Right kidney (tissue), 1 donor: ENCODE measurements at regions not wholly inside any gene's neighbourhood (a gene's known extent, or its start where the extent isn't known, plus 50 kb on each side); places are given as distances from the start of the nearest gene placed in this dataset.
"Not testable (repeated sequence)": the region's sequence is repeated elsewhere in the genome, so short reads cannot be mapped to it uniquely, and the experiment has no call there.

Experiments
- DNase-seq: peaks from one replicate; pipeline ENCODE4 v3.0.0-alpha.2; 2016

DNA sequence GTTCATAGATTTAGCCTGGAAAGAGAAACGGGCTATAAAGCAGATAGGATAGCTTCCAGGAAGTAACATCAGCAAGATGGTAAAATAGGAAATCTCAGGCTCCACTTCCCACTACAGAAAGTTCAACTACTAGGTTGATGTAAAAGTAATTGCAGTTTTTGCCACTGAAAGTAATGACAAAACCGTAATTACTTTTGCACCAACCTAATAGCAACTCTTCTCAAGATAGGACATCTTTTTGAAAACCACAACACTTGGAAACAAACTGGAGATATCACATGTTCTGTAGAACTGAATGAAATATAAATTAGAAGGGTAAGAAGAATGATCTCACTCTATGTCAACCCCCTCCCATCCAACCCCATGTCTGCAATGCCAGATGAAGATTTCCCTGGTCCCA, 1154.3 kb downstream of the BCL11A start:
- no peak for DNase-seq

DNA sequence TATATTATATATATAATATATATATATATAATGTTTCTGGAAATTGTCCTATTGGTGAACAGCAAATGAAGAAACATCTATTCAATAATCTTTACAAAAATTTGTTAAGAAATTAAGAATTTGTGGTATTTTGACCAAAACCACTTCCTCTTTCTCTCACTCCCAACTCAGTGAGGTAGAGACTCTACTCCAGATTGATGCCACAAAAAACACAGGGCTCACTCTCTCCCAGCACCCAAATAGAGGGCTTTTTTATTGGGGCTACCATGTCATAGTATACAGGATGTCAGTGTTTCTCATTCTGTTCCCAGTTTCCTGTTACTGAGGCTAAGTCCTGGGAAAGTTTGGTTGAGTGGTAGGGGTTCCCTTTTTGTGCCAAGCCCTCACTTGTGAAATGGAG, 1155.4 kb downstream of the BCL11A start:
- no peak for DNase-seq

DNA sequence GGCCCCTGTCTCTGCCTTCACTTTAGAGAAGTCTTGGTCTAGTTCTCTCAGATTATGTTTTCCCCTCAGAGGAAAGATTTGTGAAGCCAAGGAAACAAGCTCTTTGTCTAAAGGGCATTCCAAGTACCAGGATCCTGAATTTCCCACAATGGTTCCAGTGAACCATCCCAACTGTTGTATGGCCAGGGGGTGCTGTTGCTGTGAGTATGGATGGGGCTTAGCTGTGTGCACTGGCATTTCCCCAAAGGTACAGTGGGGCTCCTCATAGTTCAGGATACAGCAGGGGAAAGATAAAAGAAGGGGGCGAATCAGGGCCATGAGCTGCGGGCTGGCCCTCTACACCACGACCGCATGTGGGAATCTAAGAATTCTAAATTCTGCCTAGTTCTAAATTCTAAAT, 1154.0 kb upstream of the FANCL start:
- no peak for DNase-seq

DNA sequence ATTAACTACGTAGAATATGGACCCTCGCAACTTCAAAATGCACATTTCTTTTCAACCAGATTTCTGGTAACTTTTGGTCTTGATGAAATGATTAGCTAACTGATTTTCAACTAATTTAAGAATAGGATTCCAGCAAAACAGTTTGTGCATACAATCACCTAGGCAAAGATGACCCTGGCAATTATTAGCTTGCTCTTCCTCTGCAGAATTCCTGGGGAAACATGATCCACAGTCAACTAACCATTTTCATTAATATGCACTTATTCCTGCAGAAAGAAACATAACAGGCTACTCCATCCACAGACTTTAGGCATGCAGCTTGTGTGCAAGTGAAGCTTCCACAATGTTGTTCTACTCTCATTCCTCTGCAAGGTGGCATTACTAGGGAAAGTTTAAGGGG, 1150.8 kb upstream of the FANCL start:
- no peak for DNase-seq

DNA sequence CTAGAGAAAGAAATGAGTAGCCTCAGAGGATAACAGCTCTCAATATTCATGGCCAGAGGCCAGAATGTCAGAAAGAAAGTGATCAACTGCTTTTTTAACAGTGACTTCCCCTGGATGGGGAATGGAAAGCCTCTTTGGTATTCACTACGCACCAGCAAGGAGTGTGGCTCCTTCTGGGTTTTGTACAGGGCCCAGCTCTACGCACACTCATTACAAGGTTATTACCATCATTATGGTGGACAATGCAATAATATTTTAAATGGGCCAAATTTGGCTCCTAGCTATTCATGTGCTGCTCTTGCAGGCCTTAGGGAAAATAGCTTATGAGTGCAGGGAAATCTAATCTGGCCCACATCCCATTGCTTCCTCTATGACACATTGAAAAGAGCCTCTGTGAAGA, 1149.5 kb upstream of the FANCL start:
- no peak for DNase-seq

DNA sequence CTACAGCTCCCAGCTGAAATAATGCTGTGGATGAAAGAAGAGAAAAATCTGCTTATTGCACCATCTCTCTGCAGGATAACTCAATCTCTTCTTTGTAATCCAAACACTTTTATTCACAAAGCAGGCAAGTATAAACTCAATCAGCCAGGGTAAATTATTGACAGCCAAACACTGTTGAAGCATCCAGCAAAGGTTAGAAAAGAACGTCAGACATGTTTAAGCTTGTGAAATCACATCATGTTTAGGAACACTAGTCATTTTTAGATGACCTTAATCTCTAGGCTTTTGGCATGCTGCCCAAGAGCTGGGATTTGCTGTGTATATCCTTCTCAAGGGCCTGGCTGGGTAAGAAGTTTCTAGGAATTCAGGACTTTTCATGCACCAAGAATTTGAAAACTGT, 1148.1 kb upstream of the FANCL start:
- peak; percentile 3 for DNase-seq

DNA sequence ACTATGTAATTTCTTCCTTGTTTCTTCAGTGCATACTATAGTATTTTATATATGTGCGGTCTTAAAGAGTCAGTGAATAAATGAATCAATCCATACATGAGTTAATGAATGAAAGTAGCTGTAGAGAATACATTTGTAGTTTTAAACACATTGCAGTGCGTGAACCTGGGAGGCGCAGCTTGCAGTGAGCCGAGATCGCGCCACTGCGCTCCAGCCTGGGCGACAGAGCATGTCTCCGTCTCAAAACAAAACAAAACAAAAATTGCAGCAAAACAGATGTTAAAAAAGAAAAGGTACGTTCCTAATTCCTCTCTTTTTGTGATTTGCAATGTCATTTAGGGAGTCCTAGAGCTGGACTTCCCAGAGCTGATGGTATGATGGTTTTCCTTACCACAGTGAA, 1144.8 kb upstream of the FANCL start:
- DNase-seq, result no peak

DNA sequence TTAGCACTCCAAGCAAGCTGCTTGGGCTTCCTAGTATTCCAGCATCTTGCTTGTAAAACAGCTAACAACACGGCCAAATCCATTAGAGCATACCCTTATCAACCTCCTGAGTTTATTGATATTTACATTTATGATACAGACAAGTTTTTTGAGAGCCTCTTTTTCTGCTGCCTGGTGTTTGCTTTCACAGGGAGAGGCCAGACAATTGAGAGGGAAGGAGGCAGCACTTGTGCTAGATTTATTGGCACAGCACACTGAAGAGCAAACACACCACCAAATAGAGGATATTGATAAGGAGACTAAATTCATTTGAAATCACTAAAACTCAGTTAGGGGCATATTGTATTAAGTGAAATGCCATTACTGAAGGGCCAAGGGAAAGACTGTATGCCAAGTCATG, 1142.3 kb upstream of the FANCL start:
- no peak for DNase-seq

DNA sequence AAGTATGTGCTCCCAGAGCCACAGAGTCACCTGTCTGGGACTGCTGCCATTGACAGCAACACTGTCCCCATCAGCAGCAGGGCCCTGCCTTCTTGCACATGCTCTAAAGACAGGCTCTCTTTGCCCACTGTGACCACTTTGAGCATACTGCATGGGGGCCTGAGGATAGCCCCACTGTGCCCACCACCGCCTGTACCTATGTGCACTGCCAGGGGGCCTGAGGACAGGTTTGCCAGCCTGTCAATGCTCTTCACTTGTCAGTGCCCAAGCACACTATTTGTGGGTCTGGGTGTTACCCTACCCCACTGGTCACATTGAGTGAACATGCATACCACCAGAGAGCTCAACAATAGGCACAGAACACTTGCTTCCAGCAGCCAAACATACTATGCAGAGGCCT, 1137.0 kb upstream of the FANCL start:
- DNase-seq, result no peak

DNA sequence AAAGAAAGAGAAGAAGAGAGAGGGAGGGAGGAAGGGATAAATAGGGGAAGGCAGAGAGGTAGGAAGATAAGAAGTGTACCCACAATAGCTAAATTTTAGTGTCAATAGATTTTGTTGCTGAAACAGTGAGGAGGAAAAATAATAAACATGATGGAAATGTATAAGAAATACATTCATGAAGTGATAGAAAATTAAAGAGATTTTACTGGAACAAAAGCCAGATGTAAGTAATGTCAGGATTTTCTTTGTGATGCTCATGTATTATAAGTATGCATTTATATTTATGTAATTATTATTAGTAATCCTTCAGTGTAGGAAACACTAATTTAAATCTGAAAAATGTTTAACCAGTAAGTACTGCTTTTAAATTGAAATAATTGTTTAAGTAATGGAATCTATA, 1125.2 kb upstream of the FANCL start:
- no peak for DNase-seq

DNA sequence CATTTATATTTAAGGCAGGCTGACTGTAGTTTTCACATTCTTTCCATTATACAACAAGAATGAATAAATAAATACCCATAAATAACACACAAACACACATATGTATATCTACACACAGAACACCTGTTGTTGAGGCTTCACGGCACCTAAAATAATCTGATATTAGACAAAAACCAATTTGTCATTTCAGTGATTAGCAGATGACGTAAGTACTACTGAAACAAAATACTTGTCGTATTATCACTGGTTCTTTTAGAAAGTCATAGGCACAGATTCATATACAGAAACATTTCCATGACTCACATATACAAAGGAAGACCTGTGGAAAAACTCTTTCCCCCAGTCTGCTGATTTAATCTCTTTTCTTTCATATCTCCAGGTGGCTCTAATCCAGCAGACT, 1113.4 kb upstream of the FANCL start:
- DNase-seq, result no peak

DNA sequence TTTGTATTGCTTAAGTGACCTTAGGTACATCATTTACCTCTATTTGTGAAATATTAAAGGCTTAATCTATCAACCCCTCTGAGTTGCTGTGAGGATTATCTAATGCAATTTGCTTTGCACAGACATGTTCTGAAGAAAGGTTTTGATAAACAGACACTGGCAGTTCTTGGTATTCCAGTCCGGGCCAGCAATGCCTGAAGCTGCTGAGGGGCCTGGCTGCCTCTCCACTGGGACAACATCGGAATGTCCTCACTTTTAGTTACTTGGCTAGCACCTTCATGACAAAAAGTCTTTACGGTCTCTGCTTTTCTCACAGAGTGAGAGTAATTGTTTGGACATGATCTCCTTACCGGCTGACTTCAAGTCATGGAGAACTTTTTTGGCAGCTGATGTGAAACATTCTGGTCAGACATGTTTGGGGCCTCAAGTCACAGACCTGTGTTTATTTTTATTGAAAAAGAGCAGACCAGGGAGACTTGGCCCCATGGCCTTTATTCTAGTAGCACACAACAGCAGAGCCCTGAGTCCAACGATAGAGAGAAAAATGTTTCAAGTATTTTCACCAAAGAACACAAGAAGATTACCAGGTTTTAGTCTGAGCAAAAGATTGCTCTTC, 1112.3 kb upstream of the FANCL start:
- DNase-seq, result no peak

DNA sequence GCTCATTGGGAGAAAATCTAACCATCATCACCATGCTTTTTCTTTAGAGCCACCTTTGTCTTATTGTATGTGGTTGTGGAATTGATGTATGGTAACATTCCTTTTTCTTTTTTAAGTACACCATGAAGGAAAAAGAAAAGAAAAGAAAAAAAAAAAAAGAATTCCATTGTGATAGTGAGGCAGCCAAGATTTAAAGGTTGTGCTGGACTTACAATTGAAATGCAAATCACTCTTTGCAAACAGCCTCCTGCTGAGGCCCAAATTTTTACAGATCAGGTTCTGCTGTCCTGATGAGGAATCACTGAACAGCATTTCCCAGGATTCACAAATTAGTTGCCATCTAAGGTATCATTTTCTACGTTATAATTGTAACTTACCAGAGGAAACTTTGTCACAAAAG, 1101.0 kb upstream of the FANCL start:
- no peak for DNase-seq

DNA sequence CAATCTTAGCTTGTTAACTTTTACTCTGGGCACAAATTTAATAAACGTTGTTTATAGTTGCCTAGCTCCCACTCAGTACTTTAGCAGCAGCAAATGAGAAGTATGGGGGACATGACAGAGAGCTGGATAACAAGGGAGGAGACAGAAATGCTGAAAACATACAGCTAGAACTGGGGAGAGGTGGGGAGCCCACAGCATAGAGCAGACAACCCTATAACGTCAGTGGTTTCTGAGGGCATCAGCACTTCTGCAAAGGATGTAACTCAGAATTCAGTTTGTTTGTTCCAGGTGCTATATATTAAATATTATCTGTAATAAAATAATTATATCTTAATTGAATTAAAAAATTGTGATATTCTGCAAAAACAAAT, 1098.7 kb upstream of the FANCL start:
- no peak for DNase-seq

DNA sequence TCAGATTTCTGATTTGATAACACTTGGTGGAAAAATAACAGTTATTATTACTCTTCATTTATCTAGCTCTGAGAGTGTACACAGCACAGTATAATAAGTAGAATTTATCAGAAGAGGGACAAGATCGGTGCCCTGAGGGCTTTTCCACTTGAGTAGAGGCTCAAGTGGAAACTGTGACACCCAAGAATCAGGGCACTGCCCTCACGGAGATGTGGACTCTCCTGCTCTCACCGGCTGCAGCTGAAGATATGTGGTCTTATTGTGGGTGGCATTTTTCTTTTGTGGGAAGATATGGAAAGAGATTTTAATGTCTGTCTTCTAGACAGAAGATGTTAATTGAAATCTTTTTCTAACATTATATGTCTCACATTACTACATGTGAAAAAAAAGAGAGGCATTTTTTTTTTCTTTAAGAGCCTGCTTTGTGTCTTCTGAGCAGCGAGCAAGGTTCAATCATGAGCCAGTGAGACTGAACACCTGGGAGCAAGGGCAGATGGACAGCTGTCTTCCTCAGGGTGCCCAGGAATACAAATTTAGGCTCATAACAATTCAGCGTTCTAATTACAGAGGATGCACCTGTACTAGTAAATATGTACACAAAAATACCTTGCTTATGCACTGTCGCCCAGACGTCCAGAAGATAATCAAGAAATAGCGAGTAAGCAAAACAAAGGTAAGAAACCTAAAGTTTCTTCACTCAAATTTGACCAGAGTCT, 1098.2 kb upstream of the FANCL start:
- DNase-seq, result no peak

DNA sequence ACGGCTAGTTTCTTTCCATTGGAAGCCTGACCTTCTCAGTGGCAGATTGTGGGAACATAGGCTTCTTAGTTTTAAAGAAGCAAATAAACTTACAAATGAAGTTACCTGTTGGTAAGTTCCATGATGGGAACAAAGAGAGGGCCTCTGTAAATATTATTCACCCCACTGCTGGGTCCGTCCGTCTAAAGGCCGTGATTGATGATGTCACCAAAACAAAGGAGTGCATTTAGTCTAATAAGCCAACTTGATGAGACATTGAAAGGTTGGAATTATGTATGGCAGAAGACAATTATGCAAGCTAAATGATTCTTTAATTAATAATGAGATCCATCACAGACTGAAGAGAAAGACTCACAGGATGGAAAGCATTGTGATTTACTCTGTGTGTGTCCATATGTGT, 1091.9 kb upstream of the FANCL start:
- no peak for DNase-seq

DNA sequence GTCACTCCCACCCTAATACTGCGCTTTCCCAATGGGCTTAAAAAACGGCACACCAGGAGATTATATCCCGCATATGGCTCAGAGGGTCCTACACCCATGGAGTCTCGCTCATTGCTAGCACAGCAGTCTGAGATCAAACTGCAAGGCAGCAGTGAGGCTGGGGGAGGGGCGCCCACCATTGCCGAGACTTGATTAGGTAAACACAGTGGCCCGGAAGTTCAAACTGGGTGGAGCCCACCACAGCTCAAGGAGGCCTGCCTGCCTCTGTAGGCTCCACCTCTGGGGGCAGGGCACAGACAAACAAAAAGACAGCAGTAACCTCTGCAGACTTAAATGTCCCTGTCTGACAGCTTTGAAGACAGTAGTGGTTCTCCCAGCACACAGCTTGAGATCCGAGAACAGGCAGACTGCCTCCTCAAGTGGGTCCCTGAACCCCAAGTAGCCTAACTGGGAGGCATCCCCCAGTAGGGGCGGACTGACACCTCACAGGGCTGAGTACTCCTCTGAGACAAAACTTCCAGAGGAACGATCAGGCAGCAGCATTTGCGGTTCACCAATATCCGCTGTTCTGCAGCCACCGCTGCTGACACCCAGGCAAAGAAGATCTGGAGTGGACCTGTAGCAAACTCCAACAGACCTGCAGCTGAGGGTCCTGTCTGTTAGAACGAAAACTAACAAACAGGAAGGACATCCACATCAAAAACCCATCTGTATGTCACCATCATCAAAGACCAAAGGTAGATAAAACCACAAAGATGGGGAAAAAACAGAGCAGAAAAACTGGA, 1085.6 kb upstream of the FANCL start:
- not testable (repeated sequence) for DNase-seq

DNA sequence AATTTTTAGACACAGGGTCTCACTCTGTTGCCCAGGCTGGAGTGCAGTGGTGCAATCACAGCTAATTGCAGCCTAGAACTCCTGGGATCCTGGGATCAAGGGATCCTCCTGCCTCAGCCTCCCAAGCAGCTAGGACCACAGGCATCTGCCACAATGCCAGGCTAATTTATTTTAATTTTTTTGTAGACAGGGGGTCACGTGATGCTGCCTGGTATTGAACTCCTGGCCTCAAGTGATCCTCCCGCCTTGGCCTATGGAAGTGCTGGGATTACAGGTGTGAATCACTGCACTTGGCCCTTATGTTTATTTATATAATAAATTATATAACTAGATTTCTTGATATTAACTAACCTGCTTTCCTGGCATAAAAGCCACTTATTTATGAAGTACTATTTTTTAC, 1081.7 kb upstream of the FANCL start:
- DNase-seq, result no peak

DNA sequence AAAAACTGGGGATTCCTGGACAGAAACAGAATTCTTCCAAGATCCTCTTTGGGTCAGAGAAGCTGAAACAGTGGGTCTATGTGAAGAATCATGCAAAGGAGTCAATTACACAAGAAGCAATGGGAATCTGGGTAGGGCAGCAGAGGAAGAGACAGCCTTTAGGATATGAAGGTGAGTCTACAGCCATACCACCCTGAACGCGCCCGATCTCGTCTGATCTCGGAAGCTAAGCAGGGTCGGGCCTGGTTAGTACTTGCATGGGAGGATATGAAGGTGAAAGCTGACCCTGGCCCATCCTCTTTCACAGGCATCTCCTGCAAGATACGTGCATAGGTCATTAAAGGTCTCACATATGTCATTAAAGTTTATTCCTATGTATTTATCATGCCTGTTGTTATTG, 1080.9 kb upstream of the FANCL start:
- DNase-seq, result no peak

DNA sequence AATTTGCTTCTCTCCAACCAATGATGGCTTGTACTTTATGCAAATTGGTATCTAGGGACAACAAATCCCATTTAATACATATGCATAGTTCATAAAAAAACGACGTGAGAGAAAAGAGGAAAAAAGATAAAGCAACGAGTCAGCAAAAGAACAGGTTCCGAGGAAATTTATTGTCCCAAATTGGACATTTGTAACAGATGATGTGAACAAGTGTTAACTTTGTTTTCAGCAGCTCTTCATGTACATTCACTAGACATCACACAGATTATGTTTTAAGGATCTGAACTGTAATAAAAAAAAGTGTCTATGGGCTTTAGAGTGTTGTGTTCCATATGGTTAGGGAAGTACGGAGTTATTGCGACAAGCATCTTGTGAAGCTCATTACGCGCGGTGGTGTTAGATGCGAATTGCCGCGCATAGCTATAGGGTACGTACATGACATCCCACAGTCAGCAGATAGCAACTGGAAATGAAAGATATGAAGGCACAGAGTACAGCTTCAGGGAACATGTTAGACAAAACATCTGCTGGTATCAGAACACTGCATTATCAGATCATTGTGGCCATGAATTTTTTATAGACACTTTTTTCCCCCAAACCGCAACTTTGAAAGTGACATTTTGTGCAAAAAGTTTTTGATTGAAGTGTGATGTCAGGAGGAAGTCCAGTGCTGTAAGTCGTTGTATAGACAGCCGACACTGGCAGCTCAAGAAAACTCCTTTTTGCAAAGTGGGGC, 1073.1 kb upstream of the FANCL start:
- DNase-seq, result no peak

DNA sequence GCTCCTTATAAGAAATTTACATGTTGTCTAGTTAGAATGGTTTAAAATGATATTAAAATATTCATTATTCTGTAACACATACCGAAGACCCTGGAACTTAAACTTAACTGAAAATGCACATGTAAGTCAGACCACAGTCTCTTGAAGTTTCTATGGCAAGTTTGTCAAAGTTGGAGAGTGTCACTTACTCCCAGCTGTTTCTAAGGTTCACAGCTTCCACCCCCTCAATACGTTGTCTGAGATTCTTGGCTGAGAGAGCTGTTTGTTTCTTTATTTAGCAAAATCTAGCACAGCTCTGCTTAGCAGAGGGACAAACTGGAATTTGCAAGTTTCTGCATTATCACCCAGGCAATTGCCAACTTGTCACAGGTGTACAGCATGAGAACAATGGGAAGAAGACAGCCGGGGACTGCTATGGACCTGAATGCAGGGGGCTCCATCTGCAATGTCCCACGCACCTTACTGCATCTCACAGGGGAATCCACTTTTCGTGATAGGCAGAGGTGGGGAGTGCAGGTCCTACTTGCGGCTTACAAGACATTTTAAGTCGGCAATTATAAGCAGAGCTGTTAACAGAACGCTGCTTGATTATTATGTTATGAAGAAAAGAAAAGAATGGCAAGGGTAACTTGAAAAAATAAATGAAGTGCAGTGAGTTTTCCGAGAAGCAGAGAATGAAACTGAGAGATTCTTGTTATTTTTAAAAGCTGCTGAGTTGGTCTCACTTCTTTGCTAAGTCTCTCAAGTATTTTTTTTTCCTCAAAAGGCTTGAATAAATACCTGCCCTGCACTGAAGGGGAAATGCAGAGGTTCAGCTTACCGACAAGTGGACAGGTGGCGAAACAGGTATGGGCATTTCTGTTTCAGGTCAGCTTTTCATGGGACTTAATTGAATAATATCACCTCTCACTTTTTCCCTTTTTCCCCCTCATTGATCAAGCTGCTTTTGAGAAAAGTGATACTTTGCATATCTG, 1072.1 kb upstream of the FANCL start:
- DNase-seq, result no peak

DNA sequence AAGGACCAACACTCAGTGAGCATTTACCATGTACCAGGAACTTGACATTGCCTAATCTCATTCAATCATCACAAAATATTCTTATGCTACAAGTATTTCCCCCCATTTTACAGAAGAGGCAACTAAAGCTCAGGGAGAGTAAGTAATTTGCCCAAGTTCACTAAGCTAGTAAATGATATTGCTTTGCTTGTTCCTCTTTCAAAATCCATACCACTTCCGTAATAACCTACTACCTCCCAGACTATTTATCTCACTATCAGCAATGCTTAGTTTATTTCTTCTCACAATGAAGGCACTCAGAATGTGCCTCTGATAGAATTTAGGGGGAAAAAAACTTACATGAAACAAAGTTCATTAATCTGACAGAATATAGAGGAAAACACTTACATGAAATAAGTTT, 1070.9 kb upstream of the FANCL start:
- DNase-seq, result no peak
